ENCODE measurements at regions not wholly inside any gene's neighbourhood (a gene's known extent, or its start where the extent isn't known, plus 50 kb on each side); places are given as distances from the start of the nearest gene placed in this dataset.

GRCh38 chr3:94349310-94349878 lies 286.5 kb downstream of the NSUN3 start:
- TF ChIP-seq GATA2 (IDR thresholded peaks at IDR 0.05; ENCODE audit: low read depth, low read length) (no peak), GATA3 (IDR thresholded peaks at IDR 0.05; ENCODE audit: low read depth, low read length) (no peak)
